AG09309 (cell line): ENCODE measurements at regions not wholly inside any gene's neighbourhood (a gene's known extent, or its start where the extent isn't known, plus 50 kb on each side); places are given as distances from the start of the nearest gene placed in this dataset.

Source experiments
- DNase-seq: peaks from one replicate; pipeline ENCODE4 v3.0.0-alpha.2; 2010; ENCODE audit warnings: low read depth
- H3K4me3 ChIP-seq: 2 replicates; pipeline ENCODE4 v1.5.1; 2011; ENCODE audit warnings: mild to moderate bottlenecking, low read depth, low read length, moderate library complexity; ENCODE audit not compliant: control insufficient read depth
- CTCF ChIP-seq: IDR thresholded peaks from 2 replicates; pipeline ENCODE4 v1.5.1; 2011; ENCODE audit warnings: mild to moderate bottlenecking, low read depth, low read length, inconsistent platforms; ENCODE audit not compliant: insufficient read depth, control insufficient read depth; ENCODE audit errors: missing control alignments

GRCh38 chr13:64289702-64290101, 2874.1 kb upstream of the PCDH20 start:
- no peak for DNase-seq
- TF ChIP-seq CTCF, result no peak
- H3K4me3 ChIP-seq, result no peak overlapping the region

- H3K4me3 ChIP-seq, result no peak overlapping the region
- DNase-seq, result no peak
- no peak for TF ChIP-seq CTCF
Measured at GRCh38 chr13:64283926-64284325, 2868.3 kb upstream of the PCDH20 start.

- no peak for TF ChIP-seq CTCF
- peak; percentile 5 for DNase-seq
Measured at GRCh38 chr13:64278493-64278892, 2862.8 kb upstream of the PCDH20 start.

GRCh38 chr13:64277097-64277496, 2861.4 kb upstream of the PCDH20 start:
- no peak overlapping the region for H3K4me3 ChIP-seq
- DNase-seq, result no peak
- no peak for TF ChIP-seq CTCF

More at GRCh38 chr13:64278493-64278892, 2862.8 kb upstream of the PCDH20 start:
- H3K4me3 ChIP-seq, result no peak overlapping the region

GRCh38 chr13:64276232-64276631, 2860.6 kb upstream of the PCDH20 start:
- no peak for TF ChIP-seq CTCF
- DNase-seq, result no peak
- no peak overlapping the region for H3K4me3 ChIP-seq

- TF ChIP-seq CTCF, result no peak
- DNase-seq, result no peak
- no peak overlapping the region for H3K4me3 ChIP-seq
Measured at GRCh38 chr13:64274481-64275217, 2859.0 kb upstream of the PCDH20 start.
